ENCODE measurements at regions not wholly inside any gene's neighbourhood (a gene's known extent, or its start where the extent isn't known, plus 50 kb on each side); places are given as distances from the start of the nearest gene placed in this dataset.

GRCh38 chr7:24200407-24200966 is 83.5 kb upstream of the NPY start:
- no peak for DNase-seq (ENCODE audit: low read depth)

GRCh38 chr7:24201226-24201625 is 82.8 kb upstream of the NPY start:
- DNase-seq (ENCODE audit: low read depth), result no peak

- no peak for DNase-seq (ENCODE audit: low read depth)
Measured at GRCh38 chr7:24212073-24212472, 71.9 kb upstream of the NPY start.

GRCh38 chr7:24213311-24213710 is 70.7 kb upstream of the NPY start:
- no peak for DNase-seq (ENCODE audit: low read depth)

- no peak for DNase-seq (ENCODE audit: low read depth)
Measured at GRCh38 chr7:24214670-24215069, 69.3 kb upstream of the NPY start.

GRCh38 chr7:24216576-24217125 is 67.3 kb upstream of the NPY start:
- peak; percentile 16 for DNase-seq (ENCODE audit: low read depth)

- no peak for DNase-seq (ENCODE audit: low read depth)
Measured at GRCh38 chr7:24221500-24221899, 62.5 kb upstream of the NPY start.

GRCh38 chr7:24227068-24227467 is 56.9 kb upstream of the NPY start:
- DNase-seq (ENCODE audit: low read depth), result no peak

GRCh38 chr7:24227603-24228359 is 56.2 kb upstream of the NPY start:
- no peak for DNase-seq (ENCODE audit: low read depth)

GRCh38 chr7:24229481-24230226 is 54.3 kb upstream of the NPY start:
- no peak for DNase-seq (ENCODE audit: low read depth)

- DNase-seq (ENCODE audit: low read depth), result no peak
Measured at GRCh38 chr7:24231493-24231892, 52.5 kb upstream of the NPY start.

GRCh38 chr7:24233386-24233785 is 50.6 kb upstream of the NPY start:
- no peak for DNase-seq (ENCODE audit: low read depth)
